GM06990 (cell line): ENCODE measurements at regions not wholly inside any gene's neighbourhood (a gene's known extent, or its start where the extent isn't known, plus 50 kb on each side); places are given as distances from the start of the nearest gene placed in this dataset.

Experiments
- DNase-seq: peaks from one replicate; pipeline ENCODE4 v3.0.0-alpha.2; 2011; ENCODE audit not compliant: insufficient read length; ENCODE audit errors: extremely low read depth
- H3K27me3 ChIP-seq: replicated peaks from 2 replicates; pipeline ENCODE4 v1.6.0; 2011; ENCODE audit warnings: low read length; ENCODE audit not compliant: control insufficient read depth, insufficient read depth
- H3K36me3 ChIP-seq: 2 replicates; pipeline ENCODE4 v1.5.1; 2011; ENCODE audit warnings: low read length; ENCODE audit not compliant: control insufficient read depth, insufficient read depth
- H3K4me3 ChIP-seq: replicated peaks from 2 replicates; pipeline ENCODE4 v1.5.1; 2011; ENCODE audit warnings: low read depth, mild to moderate bottlenecking, control low read depth, low read length
- TF ChIP-seq, protein P1 (sequence below): IDR thresholded peaks from 2 replicates; pipeline ENCODE4 v1.5.1; 2011; ENCODE audit warnings: low read length, control low read depth, mild to moderate bottlenecking, inconsistent platforms; ENCODE audit not compliant: insufficient read depth, poor library complexity, severe bottlenecking

GRCh38 chrX:124238268-124238667 is 94.2 kb upstream of the TEX13D start:
- TF ChIP-seq, protein P1, sequence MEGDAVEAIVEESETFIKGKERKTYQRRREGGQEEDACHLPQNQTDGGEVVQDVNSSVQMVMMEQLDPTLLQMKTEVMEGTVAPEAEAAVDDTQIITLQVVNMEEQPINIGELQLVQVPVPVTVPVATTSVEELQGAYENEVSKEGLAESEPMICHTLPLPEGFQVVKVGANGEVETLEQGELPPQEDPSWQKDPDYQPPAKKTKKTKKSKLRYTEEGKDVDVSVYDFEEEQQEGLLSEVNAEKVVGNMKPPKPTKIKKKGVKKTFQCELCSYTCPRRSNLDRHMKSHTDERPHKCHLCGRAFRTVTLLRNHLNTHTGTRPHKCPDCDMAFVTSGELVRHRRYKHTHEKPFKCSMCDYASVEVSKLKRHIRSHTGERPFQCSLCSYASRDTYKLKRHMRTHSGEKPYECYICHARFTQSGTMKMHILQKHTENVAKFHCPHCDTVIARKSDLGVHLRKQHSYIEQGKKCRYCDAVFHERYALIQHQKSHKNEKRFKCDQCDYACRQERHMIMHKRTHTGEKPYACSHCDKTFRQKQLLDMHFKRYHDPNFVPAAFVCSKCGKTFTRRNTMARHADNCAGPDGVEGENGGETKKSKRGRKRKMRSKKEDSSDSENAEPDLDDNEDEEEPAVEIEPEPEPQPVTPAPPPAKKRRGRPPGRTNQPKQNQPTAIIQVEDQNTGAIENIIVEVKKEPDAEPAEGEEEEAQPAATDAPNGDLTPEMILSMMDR, result no peak
- no peak for DNase-seq
- Histone ChIP-seq H3K36me3 (no peaks in the 10 kb centered on the region), H3K4me3 (no peak overlapping the region), H3K27me3 (no peaks in the 10 kb centered on the region)

DNA sequence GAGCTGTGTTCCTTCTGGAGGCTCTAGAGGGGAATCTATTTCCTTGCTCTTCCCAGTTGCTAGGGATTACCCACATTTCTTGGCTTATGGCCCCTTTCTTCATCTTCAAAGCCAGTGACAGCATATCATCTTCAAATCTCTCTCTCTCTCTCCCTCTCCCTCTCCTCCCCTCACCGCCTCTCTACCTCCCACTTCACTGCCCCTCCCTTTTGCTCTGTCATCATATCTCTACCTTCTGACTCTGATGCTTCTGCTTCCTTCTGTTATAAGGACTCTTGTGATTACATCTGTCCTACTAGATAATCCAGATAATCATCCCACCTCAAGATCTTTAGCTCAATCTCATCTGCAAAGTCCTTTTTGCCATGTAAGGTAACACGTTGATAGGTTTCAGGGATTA is 93.1 kb upstream of the TEX13D start:
- Histone ChIP-seq H3K36me3 (no peaks in the 10 kb centered on the region), H3K4me3 (no peak overlapping the region), H3K27me3 (no peaks in the 10 kb centered on the region)
- DNase-seq, result no peak
- TF ChIP-seq, protein P1, result no peak

- Histone ChIP-seq H3K36me3 (no peaks in the 10 kb centered on the region), H3K4me3 (no peak overlapping the region), H3K27me3 (no peaks in the 10 kb centered on the region)
- peak; percentile 29 for DNase-seq
- TF ChIP-seq, protein P1, result no peak
Observed at GRCh38 chrX:124239911-124240310, 92.5 kb upstream of the TEX13D start.

- no peaks in the 10 kb centered on the region for H3K36me3 ChIP-seq
- no peak overlapping the region for H3K4me3 ChIP-seq
- TF ChIP-seq, protein P1, result no peak
- H3K27me3 ChIP-seq, result no peaks in the 10 kb centered on the region
- no peak for DNase-seq
Observed at GRCh38 chrX:124240422-124240821, 92.0 kb upstream of the TEX13D start.

DNA sequence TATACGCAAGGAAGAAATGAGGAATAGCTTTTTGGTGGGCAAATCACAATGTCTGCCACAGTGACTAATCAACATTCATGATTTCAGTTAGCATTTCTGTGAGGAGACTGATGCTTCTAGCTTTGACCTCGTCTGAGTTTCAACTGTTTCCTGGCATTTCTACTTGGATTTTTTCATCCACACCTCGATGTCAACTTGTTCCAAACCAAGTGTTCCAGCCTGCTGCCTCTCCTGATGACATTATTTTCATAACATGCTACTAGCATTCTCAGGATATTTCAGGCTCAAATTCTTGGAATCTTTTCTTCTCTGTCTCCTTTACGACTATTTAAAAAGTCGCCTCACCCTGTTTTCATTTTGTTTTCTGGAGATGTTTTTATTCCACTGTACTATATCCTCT is 90.3 kb upstream of the TEX13D start:
- no peaks in the 10 kb centered on the region for H3K36me3 ChIP-seq
- DNase-seq, result no peak
- TF ChIP-seq, protein P1, result no peak
- no peak overlapping the region for H3K4me3 ChIP-seq
- no peaks in the 10 kb centered on the region for H3K27me3 ChIP-seq

DNA sequence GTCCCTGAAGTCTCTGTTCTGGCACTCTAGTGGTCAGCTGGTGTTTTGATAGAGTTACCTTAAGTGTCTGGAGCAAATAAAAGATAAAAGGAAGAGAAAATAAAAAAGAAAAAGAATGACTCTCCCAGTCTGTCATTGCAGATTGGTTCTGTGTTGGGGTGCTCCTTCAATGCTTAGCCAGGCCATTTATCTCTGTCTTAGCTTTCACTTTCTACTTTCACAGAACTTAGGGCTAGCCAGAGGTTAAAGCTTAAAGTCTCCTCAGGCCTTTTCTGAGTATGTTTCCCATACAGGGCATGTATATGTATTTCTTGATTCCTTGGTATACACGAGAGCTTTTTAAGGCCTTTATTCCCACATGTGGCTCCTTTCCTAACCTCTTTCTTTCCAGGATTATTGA is 83.1 kb upstream of the TEX13D start:
- DNase-seq, result no peak
- Histone ChIP-seq H3K4me3 (no peak overlapping the region), H3K36me3 (no peaks in the 10 kb centered on the region), H3K27me3 (no peaks in the 10 kb centered on the region)
- TF ChIP-seq, protein P1, result no peak
